ENCODE measurements at regions not wholly inside any gene's neighbourhood (a gene's known extent, or its start where the extent isn't known, plus 50 kb on each side); places are given as distances from the start of the nearest gene placed in this dataset.
A peak's percentile ranks its signal among the peaks of the same experiment; 100 is the strongest.
"Not testable (repeated sequence)": the region's sequence is repeated elsewhere in the genome, so short reads cannot be mapped to it uniquely, and the experiment has no call there.

GRCh38 chr15:70602834-70603560 is 160.4 kb downstream of the UACA start:
- DNase-seq (ENCODE audit: insufficient read length, low spot score) (no peak), FAIRE-seq (peak; percentile 90)

GRCh38 chr15:70602281-70602680 is 161.1 kb downstream of the UACA start:
- no peak for FAIRE-seq

GRCh38 chr15:70597945-70598344 is 165.4 kb downstream of the UACA start:
- DNase-seq (ENCODE audit: insufficient read length, low spot score) (no peak), FAIRE-seq (no peak)

More at GRCh38 chr15:70602281-70602680, 161.1 kb downstream of the UACA start:
- DNase-seq (ENCODE audit: insufficient read length, low spot score), result no peak

GRCh38 chr15:70597056-70597603 is 166.2 kb downstream of the UACA start:
- FAIRE-seq, result no peak
- no peak for DNase-seq (ENCODE audit: insufficient read length, low spot score)

- FAIRE-seq (peak; percentile 57), DNase-seq (ENCODE audit: insufficient read length, low spot score) (peak; percentile 65)
Measured at GRCh38 chr15:70596354-70597055, 166.9 kb downstream of the UACA start.

- DNase-seq (ENCODE audit: insufficient read length, low spot score) (no peak), FAIRE-seq (no peak)
Measured at GRCh38 chr15:70593795-70594194, 169.6 kb downstream of the UACA start.

GRCh38 chr15:70589728-70590127 is 173.6 kb downstream of the UACA start:
- DNase-seq (ENCODE audit: insufficient read length, low spot score), result no peak
- no peak for FAIRE-seq

GRCh38 chr15:70589221-70589620 is 174.1 kb downstream of the UACA start:
- DNase-seq (ENCODE audit: insufficient read length, low spot score), result no peak
- no peak for FAIRE-seq

- DNase-seq (ENCODE audit: insufficient read length, low spot score), result no peak
- FAIRE-seq, result no peak
Measured at GRCh38 chr15:70588613-70589012, 174.7 kb downstream of the UACA start.

GRCh38 chr15:70587896-70588567 is 175.3 kb downstream of the UACA start:
- FAIRE-seq (no peak), DNase-seq (ENCODE audit: insufficient read length, low spot score) (no peak)

- FAIRE-seq, result not testable (repeated sequence)
Measured at GRCh38 chr15:70587012-70587634, 176.2 kb downstream of the UACA start.

GRCh38 chr15:70586241-70586640 is 177.1 kb downstream of the UACA start:
- FAIRE-seq, result no peak
- no peak for DNase-seq (ENCODE audit: insufficient read length, low spot score)

More at GRCh38 chr15:70587012-70587634, 176.2 kb downstream of the UACA start:
- DNase-seq (ENCODE audit: insufficient read length, low spot score), result not testable (repeated sequence)

- no peak for DNase-seq (ENCODE audit: insufficient read length, low spot score)
- peak; percentile 51 for FAIRE-seq
Measured at GRCh38 chr15:70585707-70586034, 177.7 kb downstream of the UACA start.

GRCh38 chr15:70584838-70585706 is 178.3 kb downstream of the UACA start:
- peak; percentile 64 for DNase-seq (ENCODE audit: insufficient read length, low spot score)
- peak; percentile 72 for FAIRE-seq

GRCh38 chr15:70584441-70584837 is 178.9 kb downstream of the UACA start:
- peak; percentile 33 for FAIRE-seq
- DNase-seq (ENCODE audit: insufficient read length, low spot score), result no peak

- no peak for DNase-seq (ENCODE audit: insufficient read length, low spot score)
- peak; percentile 68 for FAIRE-seq
Measured at GRCh38 chr15:70583006-70583405, 180.4 kb downstream of the UACA start.

- no peak for DNase-seq (ENCODE audit: insufficient read length, low spot score)
- FAIRE-seq, result peak; percentile 72
Measured at GRCh38 chr15:70582143-70582945, 181.0 kb downstream of the UACA start.

- no peak for FAIRE-seq
- no peak for DNase-seq (ENCODE audit: insufficient read length, low spot score)
Measured at GRCh38 chr15:70580958-70581357, 182.4 kb downstream of the UACA start.

- no peak for DNase-seq (ENCODE audit: insufficient read length, low spot score)
Measured at GRCh38 chr15:70580286-70580685, 183.1 kb downstream of the UACA start.

More at GRCh38 chr15:70580286-70580685, 183.1 kb downstream of the UACA start:
- FAIRE-seq, result no peak
